H54 (cell line): ENCODE measurements at regions not wholly inside any gene's neighbourhood (a gene's known extent, or its start where the extent isn't known, plus 50 kb on each side); places are given as distances from the start of the nearest gene placed in this dataset.

Experiments
- DNase-seq: peaks from one replicate; pipeline ENCODE4 v3.0.0; 2011; ENCODE audit warnings: low spot score, mixed read lengths; ENCODE audit not compliant: insufficient read length
- FAIRE-seq: peaks from 3 replicates; lab custom pipeline; 2011; peaks lifted over from hg19 to GRCh38; lab: Jason Lieb, UNC
- POLR2A ChIP-seq: IDR thresholded peaks from 2 replicates; pipeline ENCODE4 v1.6.1; 2011; ENCODE audit warnings: low read depth, mild to moderate bottlenecking, low read length

- TF ChIP-seq POLR2A = no peak
- FAIRE-seq = no peak
- no peak for DNase-seq
Observed at GRCh38 chr4:167290678-167291077, 56.4 kb upstream of the SPOCK3 start.

DNA sequence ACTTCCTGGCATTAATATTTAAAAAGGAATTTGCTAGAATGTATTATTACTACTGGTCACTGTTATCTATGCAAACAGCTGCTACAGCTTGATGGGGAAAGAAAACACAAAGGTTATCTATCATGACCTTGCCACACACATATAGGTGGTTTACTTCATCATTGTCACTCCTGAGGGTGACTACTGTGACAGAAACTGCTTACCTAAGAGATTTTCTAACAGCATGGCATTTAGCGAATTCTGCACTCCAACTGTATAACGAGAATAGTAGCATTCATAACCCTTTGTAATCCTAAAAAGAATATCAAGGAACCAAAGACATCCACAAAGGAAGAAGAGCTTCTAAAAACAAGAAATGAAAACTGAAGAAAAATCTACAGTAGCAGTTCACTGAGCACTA lies 74.6 kb upstream of the SPOCK3 start:
- FAIRE-seq (no peak), DNase-seq (no peak)

GRCh38 chr4:167321299-167321698 lies 87.0 kb upstream of the SPOCK3 start:
- no peak for FAIRE-seq
- no peak for TF ChIP-seq POLR2A
- no peak for DNase-seq

More for the DNA sequence above, 74.6 kb upstream of the SPOCK3 start:
- TF ChIP-seq POLR2A = no peak

GRCh38 chr4:167339781-167340180 lies 105.5 kb upstream of the SPOCK3 start:
- no peak for TF ChIP-seq POLR2A
- FAIRE-seq = no peak

DNA sequence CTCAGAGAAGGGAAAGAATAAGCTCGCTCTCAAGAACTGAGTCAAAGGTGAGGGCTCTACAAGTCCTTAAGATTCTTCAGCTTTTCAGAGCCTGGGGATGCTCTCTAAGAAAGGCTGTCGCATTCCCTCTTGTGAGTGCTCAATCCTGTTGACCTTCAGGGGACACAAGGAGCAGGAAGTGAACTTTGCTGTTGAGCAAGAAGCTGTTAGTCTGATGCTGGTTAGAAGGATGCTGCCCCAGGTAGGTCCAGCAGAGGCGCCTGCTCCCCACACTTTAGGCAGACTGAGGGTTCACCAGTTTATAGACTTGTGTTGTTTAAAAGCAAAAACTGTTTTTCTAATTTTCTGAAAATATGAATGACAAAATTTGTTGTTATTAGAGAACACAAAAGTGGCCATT lies 125.4 kb upstream of the SPOCK3 start:
- TF ChIP-seq POLR2A = no peak
- no peak for DNase-seq
- no peak for FAIRE-seq

More at GRCh38 chr4:167339781-167340180, 105.5 kb upstream of the SPOCK3 start:
- no peak for DNase-seq

DNA sequence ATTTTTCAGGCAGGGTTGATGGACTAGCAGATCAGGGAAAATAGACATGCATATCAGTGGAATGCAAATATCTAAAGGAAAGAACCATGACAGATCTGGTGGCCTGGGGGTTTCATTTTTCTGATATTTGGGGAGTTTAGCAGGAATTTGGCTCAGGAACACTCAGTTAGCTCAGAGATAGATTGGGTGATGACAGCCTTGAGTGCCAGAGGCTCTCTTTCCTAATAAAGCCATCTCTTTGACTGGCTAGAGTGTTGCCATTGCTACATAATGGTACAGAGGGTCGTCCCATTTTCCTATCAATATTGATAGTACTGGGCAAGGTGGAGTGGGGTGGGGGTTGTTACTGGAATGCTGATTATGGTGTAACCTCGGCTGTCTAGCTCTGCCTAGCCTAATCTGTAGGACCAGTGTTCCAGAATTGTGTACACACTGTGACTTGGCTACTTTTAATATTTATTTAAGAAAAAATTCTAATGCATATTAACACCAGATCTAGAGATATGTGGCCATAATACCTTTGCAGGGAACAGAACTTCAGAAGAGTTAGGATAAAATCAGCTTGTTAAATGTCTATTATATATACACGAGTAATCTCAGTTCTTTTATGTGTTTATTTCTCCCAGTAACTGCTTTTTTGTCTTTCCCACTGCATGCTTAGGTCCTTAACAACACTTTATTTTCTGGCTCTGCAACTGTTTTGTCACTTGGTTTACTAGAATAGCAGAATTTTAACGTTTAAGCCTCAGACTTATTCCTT lies 145.0 kb upstream of the SPOCK3 start:
- FAIRE-seq = no peak
- no peak for DNase-seq
- no peak for TF ChIP-seq POLR2A

GRCh38 chr4:167380964-167381363 lies 146.7 kb upstream of the SPOCK3 start:
- no peak for TF ChIP-seq POLR2A
- FAIRE-seq (no peak), DNase-seq (no peak)

DNA sequence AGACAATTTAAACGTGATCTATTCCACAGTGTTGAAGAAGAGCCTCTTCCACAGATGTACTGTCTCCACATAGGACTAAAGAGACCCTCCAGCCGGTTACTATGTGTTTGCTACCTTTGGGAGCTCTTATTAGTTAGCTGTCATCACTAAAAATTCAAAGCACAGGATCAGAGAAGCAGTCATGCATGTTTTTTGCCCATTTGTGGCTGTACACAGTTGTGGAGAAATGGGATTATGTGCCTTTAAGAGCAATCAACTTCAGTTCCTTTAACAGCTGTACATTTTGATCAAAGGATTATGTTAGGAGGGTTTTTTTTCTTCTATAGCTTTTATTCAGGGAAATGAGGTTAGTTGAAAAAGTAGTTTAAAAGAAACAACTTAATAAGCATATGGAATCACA lies 149.0 kb upstream of the SPOCK3 start:
- DNase-seq (no peak), FAIRE-seq (no peak)
- TF ChIP-seq POLR2A = no peak

DNA sequence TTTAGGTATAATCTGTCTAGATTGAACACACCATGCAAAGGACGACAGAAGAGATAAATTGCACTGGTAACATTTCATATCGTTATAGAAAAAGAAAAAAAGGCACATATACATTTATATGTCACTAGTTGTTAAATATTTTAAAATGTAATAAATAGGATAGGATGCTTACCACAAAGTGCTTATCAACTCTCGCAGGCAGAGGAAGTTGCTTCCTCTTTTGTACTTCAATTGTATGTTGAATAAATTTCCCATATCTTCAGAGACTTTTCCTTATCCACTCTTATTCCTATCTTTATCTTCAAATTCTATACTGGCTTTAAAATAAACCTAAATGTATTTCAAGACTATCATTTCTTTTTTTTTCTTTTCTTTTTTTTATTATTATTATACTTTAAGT lies 163.3 kb upstream of the SPOCK3 start:
- FAIRE-seq = no peak
- no peak for DNase-seq
- TF ChIP-seq POLR2A = no peak

- no peak for TF ChIP-seq POLR2A
- DNase-seq = no peak
- no peak for FAIRE-seq
Observed at GRCh38 chr4:167399201-167399600, 164.9 kb upstream of the SPOCK3 start.

- DNase-seq = no peak
- TF ChIP-seq POLR2A = no peak
- no peak for FAIRE-seq
Observed at GRCh38 chr4:167406181-167406580, 171.9 kb upstream of the SPOCK3 start.

GRCh38 chr4:167415461-167415860 lies 181.2 kb upstream of the SPOCK3 start:
- DNase-seq (no peak), FAIRE-seq (no peak)
- no peak for TF ChIP-seq POLR2A

DNA sequence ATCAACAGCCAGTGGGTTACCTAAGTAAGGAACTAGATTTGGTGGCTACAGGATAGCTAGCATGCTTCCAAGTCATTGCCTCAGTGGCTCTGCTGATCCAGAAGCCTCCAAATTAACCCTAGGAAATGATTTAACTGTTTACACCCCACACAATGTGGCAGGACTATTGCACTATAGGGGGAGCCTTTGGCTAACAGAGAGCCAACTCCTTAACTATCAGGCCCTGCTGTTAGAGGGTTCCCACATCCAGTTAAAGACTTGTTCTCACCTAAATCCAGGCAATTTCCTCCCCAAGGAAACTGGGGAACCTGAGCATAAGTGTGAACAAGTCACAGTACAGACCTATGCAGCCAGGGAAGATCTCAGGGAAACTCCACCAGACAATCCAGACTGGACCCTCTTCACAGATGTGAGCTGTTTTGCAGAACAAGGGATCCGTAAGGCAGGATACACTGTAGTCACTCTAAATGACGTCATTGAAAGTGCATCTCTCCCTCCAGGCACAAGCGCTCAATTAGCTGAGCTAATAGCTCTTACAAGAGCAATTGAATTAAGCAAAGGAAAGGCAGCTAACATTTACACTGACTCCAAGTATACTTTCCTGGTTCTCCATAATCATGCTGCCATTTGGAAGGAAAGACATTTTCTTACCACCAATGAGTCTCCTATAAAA lies 185.3 kb upstream of the SPOCK3 start:
- TF ChIP-seq POLR2A = no peak
- DNase-seq (no peak), FAIRE-seq (no peak)

GRCh38 chr4:167421201-167421600 lies 186.9 kb upstream of the SPOCK3 start:
- no peak for TF ChIP-seq POLR2A
- FAIRE-seq (no peak), DNase-seq (no peak)
